Dedifferentiated amniotic fluid mesenchymal stem cell (primary cell): ENCODE measurements at regions not wholly inside any gene's neighbourhood (a gene's known extent, or its start where the extent isn't known, plus 50 kb on each side); places are given as distances from the start of the nearest gene placed in this dataset.

ENCODE experiments used
- DNase-seq: peaks from one replicate; pipeline ENCODE4 v3.0.0-alpha.2; 2016; ENCODE audit errors: extremely low spot score

DNA sequence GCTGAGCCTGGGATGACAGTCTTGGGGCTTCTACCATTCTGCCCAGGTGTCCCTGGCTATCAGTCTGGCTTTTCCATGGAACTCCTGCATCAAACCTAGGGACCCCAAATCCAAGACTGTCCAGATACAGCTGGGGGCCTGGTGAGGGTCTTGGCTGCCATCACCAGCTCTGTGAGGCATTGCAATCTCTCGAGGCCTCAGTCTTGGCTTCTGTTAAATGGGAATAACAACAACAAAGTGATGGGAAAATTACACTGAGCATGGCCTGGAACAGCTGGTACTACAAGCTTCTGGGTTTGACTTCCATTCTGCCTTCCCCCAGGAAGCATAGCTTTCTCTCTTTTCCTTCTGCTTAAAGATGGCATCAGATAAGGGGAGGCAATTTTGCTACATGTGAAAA lies 50.0 kb upstream of the LCTL start:
- no peak for DNase-seq

DNA sequence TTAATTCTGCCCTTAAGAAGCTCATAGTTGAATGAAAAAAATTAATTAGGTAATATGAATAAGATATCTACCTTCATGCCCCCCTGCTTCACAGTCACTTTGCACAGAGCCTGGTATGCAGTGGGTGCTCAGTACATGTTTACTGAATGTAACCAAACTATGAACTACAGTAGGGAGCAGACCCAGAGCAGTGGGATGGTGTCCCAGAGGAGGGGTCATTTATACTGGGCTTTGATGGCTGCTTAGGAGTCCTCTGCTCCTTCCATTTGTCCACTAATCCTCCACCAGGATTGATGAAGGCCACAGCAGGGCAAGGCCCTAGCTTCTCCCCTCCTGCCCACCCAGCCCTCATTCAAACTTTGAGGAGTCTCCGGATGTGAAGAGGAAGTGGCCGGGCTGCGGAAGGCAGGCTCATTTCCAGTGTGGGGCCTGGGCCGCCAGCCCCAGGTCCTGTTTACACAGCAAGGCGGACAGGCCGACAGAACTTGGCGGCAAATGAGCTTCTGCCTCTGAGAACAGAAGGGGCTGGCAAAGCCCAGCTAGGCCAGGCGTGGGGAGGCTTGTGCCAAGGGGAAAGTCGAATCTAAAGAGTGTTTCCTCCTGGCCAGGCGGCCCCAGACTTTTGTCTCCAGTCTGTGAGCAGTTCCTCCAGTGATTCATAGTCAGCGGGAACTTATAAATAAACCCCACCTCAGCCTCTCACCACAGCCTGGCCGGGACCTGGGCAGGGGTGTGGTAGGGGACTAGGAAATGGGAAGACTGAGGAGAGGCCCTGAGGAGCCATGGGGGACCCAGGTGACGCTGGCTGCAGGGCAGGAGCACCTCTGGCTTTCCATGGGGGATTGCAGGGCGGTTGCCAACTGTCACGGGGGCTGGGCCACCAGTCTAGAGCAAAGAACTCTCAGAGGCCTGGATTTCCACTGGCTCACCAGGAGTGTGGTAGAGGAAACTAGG lies 51.6 kb upstream of the LCTL start:
- DNase-seq, result no peak

DNA sequence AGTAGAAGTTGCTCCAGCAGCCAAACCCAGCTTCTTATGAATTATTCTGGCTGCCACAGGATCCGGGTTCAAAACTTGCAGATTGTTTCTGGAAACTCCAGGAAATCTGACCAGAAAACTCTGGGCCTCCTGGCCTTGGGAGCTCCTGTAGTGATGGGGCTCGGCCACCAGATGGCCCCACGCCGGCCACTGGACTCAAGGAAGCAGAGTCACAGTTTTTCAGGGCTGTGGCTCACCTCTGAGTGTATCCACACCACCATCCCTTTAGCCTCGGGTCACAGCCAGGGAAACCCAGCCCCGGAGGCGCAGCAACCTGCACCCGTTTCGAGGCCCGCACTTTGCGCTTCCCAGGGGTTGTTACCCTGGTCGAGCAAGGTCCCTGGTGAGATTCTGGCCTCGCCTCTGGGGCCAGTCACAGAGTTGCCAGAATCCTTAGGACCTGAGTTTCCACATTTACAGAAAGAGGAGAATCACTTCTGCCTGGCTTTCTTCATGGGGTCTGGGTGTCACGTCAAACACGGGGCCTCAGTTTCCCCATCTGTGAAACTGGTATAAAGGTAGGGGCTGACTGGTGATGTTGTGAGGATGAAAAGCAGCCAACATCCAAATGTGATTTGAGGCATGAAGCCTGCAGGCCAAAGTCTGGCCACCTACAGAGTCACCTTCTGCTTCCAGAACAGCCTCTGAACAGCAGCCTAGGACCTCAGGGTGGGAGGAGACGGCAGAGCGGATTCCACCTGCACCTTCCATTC lies 53.5 kb upstream of the LCTL start:
- DNase-seq, result peak; percentile 52

DNA sequence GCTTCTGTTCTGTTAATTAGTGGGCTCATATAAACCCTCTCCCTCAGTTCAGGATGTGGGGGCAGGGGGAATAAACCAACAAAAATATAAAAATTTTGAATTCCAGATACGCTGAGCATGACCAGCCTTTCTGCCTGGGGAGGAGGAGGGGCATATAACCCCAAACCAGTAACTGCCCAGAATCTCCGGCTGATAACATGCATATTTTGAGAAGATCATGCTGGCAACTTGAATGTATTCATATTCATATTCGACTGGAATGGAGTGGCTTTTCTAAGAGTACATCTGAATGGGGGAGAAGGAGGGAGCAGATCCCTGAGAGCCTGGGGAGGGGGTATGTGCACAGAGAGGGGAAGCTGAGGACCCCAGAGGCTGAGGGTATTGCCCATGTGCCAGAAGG lies 54.5 kb upstream of the LCTL start:
- DNase-seq, result no peak

DNA sequence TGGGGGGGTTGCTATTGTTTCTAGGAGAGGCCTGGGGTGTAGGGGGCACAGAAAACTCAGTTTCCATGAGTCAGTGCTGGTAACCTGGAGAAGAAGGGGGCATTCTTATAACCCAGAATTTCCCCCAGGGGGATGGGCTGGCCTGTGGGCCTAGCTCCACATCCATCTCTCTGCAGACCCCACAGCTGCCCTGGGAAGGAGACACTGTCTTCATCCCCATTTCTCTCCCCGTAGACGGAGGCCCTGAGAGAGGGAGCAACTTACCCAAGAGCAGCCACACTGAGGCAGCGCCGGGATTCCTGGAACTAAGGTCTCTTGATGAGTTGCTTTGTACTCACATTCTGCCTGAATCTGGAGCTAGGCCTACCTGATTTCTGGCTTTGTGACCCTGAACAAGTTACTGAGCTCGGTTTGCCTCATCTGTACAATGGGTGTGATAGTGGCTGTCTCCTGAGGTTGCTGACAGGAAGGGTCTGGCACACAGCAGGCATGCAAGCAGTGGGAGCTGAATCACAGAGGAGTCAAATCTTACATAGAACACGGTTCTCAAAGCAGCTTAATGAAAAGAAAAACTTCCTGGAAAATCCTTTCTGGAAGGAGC lies 55.0 kb upstream of the LCTL start:
- DNase-seq, result no peak

DNA sequence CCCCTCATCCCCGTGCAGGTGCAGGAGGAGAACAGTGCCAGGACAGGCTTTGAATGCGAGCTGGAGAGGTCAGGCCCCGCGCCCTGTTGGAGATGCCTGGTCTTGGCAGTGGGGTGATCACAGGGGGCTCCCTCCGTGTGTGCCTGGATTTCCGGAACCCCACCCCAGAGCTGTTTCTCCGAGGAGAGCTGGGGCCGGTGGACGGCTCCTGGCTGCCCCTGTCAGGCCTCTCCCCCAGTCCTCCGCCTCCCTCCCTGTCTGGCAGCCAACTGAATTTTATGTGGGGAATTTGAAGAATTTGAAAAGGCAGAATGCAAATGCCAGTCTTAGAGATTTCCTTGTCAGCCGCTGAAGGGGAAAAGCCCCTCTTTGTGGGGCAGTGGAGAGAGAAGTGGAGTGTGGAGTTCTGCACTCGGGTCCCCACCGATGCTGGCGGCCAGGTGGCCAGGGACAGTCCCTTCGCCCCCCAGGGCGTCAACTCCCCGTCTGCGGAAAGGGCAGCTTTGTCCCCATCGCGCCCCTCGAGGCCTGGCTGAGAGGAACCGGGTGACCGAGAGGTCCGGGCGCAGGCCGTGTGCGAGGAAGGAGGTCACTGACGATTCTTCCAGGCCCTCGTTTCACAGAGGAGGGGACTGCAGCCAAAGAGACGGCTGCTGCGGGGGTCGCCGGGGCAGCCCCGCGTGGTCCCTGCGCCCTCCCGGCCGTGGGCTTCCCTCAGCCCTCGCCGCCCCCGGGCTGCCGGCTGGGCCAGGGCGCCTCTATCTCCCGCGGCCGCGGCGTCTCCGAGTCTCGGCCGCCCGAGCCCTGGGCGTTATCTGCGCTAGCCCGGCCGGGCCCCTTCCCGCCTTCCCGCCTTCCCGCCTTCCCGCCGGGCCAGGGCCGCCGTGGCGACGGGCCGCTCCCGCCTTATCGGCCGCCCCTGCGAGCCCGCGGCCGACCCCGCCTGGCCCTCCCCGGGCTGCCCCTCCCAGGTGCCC lies 56.0 kb upstream of the LCTL start:
- no peak for DNase-seq

DNA sequence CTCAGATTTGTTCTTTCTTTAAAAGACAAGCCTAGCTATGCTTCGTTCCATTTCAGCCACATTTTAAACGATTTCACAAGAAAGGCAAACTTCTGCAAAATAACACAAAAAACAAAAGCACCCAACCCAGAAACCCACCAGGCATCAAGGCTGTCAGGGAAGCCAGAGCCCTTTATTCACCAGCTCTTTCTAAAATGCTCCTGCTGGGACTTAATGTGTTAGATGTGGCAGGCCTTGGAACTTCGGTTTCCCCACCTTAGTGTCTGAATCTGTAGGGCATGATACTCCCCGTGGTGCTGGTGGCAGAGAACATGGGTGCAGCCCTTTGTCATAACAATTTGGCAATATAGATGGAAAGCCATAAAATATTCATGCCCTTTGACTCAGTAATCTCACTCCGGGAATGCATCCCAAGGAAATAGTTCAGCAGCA lies 56.8 kb upstream of the LCTL start:
- DNase-seq, result no peak

DNA sequence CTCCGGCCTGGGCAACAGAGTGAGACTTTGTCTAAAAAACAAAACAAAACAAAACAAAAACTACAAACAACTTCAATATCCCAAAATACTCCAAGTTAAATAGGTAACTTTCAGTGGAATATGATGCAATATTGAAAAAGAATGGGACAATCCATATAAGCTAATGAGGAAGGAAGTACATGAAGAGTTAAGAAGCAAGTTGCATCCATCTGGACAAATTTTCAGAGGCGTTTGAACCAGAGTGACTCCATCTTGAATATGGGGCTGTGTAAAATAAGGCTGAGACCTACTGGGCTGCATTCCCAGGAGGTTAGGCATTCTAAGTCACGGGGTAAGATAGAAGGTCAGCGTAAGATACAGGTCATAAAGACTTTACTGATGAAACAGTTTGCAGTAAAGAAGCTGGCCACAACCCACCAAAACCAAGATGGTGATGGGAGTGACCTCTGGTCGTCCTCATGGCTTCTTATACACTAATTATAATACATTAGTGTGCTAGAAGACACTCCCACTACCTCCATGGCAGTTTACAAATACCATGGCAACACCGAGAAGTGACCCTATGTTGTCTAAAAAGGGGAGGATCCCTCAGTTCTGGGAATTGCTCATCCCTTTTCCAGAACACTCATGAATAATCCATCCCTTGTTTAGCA lies 58.1 kb upstream of the LCTL start:
- no peak for DNase-seq

DNA sequence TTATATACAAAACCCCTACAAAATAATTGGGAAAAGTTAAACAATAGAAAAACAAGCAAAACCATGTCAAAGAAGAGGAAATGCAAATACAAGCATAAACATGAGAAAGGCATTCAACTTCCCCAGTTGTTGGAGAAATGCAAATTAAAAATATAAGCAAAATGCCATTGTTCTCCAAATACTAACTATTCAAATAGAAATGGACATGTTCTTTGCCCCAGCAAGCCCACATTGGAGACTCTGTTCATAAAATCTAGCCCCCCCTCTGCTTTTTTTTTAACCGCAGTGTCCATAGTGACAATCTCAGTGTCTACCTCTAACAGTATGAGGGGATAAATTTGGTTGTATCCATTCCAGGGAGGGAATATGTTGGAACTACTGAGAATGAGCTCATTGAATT lies 59.7 kb upstream of the LCTL start:
- DNase-seq, result no peak

DNA sequence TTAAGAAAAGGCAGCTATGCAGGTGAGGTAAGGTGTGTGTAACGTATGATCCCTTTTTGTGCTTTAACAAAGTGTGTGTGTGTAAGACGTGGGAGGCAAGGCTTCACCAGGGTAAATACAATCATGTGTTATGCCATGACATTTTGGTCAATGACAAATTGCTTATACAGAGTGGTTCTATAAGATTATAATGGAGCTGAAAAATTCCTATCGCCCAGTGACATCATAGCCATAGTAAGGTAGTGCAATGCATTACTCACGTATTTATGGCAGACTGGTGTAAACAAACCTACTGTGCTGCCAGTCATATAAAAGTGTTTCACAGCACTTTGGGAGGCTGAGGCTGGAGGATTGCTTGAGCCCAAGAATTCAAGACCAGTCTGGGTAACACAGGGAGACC lies 60.2 kb upstream of the LCTL start:
- no peak for DNase-seq

DNA sequence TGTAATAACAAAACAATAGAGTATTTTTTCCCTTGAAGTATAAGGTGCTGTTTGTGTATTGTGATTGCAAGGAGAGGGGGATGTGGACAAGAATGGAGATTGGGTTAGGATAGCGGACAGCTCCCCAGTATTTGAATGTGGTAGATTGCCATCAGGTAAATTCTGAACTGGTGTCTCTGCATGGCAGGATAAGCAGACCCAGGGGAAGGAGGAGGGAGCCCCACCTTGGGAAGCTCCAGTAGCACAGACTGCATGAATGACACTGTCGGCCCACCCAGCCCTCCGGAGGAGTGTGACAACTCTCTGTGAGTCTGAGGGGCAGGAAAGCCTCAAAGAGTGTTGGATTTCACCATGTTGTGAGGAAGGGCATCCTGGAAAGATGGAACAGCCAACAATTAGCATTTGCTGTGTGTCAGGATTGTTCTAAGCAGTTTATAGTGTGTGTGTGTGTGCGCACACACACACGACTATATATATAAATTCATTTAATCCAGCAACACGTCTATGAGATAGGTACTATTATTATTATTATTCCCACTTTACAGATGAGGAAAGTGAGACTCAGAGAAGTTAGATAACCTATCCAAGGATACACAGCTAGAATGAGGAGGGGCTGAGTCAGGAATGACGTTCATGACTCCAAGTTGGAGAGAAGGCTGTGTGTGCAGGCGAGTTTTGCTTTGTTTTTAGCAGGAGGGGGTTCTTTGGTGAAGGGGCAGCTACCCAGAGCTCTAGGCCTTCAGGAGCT lies 63.4 kb upstream of the LCTL start:
- DNase-seq, result no peak

DNA sequence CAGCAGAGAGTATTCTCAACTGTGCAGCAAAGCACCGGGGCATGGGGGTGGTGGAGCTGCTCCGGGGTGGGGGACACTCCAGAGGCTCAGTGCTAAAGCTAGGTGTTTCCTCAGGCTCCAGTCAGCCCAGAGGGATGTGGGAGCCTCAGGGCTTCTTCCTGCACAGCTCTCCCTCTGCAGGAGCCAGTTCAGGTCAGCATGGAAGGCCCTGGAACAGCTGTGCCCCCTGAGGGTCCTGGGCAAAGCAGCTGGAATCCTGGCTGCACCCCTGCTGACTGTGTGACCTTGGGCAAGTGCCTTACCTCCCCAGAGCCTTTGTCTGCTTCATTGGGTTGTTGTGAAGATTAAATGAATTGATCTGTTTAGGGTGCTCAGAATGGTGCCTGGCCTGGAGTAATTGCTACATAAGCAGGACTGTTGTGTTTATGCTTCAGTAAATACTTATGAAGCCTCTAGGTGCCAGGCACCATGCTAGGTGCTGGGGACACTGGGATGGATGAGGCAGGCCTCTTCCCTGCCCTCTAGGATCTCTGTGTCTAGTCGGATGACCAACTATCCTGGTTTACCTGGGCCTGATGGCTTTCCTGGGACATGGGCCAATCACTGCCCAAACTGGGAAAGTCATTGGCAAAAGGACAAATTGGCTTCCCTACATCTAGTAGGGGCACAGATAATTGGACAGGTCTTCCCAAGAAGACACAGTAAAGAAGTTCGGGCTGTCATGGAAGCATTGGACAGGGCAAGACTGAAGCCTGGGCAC lies 64.2 kb upstream of the LCTL start:
- DNase-seq, result no peak

DNA sequence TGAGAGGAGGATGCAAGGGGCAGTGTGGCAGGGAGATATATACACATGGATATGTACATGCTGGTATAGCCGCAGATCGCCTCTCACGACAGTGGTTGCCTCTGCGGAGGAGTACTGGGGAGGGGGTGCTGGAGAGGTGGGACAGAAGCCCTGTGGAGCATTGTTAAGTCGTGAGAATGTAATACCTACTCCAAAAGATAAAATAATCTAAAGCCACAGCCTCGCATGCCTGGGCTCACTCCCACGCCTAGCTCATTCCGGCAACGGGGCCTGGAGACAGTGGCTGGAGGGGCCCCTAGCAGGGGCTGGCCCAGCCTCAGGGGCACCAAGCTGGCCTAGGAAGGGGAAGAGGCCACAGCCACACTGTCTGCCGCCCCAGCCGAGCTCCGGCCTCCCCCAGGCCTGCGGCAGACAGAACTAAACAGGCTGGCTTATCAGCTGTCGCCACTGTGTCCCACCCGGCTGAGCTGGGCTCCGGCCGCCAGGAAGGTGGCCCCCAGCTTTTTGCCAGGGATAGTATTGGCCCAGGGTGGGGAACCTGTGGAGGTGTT lies 65.1 kb upstream of the LCTL start:
- DNase-seq, result no peak

DNA sequence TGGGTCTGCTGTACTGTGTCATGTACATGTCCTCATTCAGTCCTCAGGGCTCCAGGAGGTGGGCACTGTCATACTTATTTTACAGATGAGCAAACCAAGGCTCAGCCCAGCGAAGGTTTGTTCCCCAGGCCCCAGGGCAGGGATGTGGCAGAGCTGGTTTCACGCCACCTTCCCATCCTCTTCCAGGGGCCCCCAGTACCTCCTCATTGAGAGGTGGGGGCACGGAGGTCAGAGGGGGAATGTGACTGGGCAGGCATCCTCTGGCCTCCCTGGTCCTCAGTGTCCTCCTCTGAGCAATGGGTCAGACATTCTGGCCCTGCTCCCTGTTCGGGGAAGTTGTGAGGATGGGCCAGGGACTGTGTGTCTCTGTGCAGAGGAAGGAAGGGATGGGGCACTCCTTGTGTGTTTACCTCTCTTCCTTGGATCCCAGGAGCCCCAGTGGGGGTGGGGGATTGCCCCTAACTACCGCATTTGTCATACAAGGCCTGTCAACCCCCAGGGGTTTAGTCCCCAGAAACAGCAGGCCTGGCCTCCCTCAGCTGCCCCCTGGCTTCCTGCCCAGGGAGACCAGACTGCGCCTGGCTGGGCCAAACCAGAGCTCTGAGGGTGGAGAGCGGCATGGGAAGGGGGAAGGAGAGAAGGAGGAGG lies 65.9 kb upstream of the LCTL start:
- no peak for DNase-seq

DNA sequence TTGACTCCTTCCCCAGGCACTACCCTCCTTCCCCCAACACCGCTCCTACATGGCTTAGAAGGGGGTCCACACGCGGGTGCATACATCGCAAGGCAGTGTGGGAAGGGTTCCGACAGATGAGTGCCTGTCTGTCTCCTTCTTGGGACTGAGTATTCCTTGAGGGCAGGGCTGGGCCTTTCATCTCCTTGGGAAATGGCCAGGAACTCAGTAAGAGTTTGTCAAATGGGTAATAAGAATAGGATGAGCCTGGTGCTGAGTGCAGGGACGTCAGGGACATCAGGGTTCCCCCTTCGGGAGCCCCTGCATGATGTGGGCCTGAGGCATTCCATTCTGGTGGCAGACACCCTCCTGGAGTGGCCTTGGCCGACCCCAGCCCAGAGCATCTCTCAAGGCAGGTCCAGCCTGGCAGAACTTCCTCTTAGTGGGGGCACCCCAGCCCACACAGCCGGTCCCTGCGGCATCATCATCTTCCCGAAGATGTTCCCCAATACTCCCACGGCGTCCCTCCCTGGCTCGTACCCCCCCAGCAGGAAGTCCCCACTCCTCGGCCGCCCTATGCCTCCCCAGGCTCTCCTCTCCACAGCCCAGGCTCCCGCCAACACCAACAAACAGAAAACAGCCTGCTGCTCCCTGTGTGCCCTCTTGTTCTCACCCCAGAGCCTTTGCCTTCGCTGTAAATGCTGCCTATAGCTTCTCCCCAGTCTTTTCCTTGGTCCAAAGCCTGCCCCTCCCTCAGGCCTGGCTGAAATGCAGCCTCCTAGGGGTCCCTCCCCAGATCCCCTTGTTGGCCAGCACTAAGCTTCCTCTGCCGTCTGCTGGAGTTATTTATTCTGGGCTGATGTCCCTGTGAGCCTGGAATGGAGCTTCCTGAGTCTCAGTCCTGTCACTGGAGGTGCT lies 67.5 kb upstream of the LCTL start:
- no peak for DNase-seq

DNA sequence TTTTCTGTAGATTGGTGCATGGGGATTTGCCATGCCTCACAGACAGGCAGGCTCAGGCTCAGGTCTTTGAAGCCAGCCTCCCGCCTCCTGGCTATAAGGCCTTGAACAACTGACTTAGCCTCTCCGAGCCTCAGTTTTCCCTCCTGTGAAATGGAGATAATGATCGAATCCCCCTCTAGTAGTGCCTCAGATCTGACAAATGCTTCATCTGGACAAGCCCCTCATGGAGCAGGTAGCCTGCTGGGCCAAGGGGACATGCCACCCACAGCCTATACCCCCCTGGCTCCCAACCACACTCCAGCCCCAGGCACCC lies 68.1 kb upstream of the LCTL start:
- no peak for DNase-seq

DNA sequence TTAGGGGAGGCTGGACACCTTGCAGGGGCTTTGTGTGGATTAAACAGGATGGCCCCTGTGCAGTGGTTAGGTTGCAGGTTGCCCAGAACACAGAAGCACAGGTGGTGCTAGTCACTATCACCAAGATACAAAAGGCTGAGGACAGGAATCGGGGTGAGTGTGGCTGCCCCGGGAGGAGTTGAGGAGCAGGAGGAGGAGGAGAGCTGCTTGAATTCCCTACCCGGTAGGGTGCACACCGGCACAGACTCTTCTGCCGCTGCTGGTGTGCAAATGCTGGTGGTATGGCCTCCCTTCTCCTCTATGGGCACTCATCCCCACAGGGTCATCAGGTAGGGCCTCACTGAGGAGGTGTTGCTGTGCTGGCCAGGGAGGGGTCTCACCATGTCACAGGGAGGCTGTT lies 67.5 kb upstream of the SMAD6 start:
- DNase-seq, result no peak

DNA sequence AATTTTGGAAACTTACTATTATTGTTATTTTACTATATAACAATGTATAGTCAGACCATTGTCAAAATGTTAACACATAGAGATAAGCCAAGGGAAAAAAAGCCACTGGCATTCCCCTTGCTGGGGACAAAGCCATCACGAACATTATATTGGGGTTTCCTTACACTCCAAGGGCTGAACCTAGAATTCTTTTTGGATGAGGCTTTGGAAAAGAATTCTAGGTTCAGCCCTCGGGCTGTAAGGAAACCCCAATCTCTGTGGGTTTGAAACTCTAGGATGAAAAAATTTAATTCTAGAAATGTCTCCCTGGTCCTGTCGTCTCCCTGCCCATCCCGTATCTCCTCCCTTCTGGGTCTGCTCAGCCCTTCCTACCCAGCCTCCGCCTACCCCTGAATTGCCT lies 67.0 kb upstream of the SMAD6 start:
- DNase-seq, result no peak
